Occipital lobe (tissue), 1 donor: ENCODE measurements at regions not wholly inside any gene's neighbourhood (a gene's known extent, or its start where the extent isn't known, plus 50 kb on each side); places are given as distances from the start of the nearest gene placed in this dataset.
A peak's percentile ranks its signal among the peaks of the same experiment; 100 is the strongest.
"Not testable (repeated sequence)": the region's sequence is repeated elsewhere in the genome, so short reads cannot be mapped to it uniquely, and the experiment has no call there.

Source experiments
- DNase-seq: peaks from one replicate; lab custom pipeline; 2025; lab: John Stamatoyannopoulos, UW

- DNase-seq, result no peak
Measured at GRCh38 chr3:26763723-26764122, 141.2 kb downstream of the LRRC3B start.

DNA sequence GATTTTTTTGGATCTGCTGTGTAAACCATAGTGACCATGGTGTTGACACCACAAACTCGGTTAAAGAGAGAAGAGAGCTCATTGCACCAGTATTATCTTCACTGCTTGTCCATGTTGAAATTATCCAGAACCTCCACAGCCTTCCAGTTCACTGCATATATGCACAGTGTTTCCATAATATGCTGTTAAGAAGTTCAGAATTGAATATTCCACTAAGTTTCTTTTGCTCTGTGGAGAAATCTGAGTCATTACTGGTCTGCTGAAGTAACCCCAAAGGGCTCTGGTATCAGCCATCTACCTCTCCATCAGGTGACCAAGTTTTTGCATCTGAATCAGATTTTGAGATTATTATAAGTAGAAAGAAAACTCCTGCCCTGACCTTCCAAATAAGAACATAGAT is 143.5 kb downstream of the LRRC3B start:
- DNase-seq, result no peak

DNA sequence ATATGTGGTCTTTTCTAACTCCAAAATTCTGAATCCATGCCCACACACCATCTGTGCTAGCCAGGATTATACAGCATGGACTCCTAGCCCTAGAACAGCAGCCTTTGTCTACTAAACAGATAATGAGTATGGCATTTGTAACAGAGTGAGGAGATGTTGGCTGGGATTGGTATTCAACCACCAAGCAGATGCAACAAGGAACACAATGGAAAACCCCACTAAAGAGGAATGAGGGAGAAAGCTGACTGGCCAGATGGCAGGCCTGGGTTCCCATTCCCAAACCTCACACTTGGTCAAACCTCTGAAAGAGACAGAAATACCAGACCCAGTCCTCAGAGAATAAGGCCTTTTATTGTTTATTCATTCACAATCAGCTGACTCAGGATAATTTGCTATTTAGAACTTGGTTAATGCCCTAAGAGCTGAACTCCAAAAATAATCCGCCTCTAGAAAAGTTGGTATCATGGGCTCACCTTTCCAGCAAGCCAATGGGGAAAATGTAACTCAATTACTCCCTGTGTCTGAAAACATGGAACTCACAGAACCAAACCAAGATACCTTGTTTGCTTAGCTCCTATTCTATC is 145.6 kb downstream of the LRRC3B start:
- DNase-seq, result peak; percentile 3

- no peak for DNase-seq
Measured at GRCh38 chr3:26799679-26800317, 177.2 kb downstream of the LRRC3B start.

DNA sequence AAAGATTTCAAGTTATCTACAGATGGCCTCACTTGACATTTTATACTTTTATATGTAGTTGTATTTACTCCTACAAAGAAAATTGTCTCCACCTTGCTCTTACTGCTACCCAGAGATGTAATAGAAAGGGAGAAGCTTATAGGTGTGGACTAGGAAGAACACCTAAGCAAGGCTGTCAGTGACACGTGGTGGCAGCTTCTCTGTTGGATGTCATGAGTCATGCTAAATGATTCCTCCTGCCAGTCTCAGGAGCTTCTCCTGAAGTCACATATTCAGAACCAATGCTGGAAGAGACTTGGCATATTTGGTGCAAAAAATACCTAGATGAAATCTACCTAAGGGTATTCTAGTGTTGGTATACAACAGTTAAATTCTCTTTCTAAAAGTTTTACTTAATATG is 184.7 kb downstream of the LRRC3B start:
- no peak for DNase-seq

GRCh38 chr3:26825454-26825853 is 202.9 kb downstream of the LRRC3B start:
- no peak for DNase-seq

DNA sequence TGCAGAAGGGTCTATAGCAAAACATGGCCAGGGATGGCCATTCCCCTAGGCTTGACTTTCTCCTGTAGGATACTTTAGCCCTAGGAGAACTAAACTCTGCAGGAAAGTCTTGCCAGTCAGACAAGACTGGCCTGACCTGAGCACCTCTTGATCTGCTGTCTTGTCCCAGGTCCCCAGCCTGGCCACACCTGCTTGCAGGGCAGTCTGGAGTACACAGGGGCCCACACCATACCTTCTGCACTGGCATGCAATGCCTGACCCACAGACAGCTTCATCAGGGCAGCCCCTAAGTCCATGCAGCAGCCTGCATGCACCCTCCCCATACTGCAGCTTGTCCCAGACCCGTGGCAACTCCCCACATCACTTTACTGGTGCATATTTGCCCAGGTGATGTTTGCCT is 204.6 kb downstream of the LRRC3B start:
- DNase-seq, result no peak

DNA sequence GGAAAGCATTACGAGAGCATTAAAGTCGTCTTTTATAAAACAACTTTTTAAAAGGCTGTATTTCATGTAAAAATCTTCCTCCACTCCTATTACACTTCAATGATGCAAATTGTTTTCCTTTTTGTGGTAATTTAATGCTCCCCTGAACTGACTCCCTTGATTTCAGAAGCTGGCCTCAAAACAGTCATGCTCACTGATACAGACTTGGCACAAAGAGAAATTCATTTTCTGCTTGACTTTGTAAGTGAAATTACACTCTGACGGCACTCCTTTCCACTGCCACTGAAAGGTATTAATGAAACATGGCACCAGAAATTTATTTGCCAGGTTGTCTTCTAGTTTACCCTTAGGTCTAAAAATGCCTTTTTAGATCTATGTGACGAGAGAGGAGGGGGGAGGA is 215.5 kb downstream of the LRRC3B start:
- no peak for DNase-seq

- no peak for DNase-seq
Measured at GRCh38 chr3:26839001-26839400, 216.4 kb downstream of the LRRC3B start.

DNA sequence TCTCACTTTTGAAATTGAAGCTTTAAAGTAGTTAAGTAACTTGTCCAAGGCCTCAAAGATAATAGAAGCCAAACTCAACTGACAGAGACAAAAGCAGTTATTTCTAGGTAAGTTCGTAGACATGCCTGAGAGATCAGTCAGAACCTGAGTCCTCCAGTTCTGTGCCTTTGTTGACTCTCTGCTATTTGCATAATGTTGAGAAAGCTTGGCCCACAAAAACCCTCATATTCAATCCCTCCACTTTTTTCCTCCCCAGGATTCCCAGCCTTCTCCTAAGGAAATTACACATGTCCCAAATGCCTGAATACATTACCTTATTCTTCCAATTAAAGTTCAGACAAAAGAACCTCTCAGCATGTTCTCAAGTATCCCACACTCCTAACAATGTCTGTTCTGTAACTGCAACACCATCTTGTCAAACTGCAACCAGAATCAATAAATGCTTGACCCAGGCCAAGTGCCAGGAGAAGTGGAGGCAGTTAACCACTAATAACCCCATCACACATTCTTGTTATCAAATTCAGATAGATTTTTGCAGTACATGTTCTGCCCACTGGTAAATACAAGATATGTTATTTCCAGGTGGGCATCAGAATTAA is 217.8 kb downstream of the LRRC3B start:
- no peak for DNase-seq

DNA sequence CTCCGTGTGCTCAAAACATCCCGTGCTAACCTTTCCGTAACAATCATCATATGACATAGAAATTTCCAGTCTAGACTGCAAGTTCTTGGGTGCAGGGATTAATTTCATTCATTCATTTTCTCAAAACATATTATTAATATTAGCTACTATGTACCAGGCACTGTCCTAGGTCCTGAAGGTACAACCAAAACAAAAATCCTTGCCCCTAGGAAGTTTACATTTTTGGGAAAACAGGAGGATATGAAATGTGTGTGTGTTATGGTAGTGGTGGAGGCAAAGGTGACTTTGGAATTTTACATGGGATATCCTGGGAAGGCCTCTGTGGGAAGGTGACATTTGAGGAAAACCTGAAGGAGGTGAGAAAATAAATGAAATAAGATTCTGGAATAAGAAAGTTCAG is 222.6 kb downstream of the LRRC3B start:
- DNase-seq, result no peak

DNA sequence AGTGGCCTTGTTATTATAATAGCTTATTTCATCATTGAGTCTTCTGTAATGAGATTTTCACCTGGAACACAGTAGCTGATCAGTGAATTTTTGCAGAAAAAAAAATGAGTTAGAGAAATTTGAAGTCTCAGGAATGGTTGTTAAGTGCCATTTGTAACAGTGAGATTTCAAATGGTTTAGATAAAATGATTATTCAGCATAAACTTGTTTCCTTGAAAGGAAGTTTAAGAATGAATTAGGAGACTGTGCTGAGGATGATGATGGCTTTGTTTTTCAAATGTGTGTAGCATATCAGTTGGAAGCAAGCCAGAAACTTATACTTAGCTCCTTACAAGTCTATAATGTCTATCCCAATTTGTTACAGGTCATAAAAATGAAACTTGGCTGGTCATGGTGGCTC is 225.1 kb downstream of the LRRC3B start:
- DNase-seq, result no peak

DNA sequence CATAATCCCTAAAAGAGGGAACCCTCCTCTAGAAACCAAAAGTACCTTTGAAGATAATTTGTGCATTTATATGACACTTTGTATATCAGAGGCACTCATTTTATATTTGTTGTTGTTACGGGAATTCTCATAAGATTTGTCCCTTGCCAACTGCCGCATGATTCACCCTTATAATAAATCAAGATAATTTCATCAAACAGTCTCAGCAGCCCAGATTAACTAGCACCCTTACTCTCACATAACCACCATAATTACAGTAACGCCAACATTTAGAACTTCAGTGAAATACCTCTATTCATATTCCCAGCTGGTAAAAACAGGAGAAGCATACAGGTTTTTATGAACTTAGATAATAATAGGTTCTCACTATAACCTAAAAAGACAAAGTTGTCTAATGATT is 271.9 kb downstream of the LRRC3B start:
- no peak for DNase-seq

DNA sequence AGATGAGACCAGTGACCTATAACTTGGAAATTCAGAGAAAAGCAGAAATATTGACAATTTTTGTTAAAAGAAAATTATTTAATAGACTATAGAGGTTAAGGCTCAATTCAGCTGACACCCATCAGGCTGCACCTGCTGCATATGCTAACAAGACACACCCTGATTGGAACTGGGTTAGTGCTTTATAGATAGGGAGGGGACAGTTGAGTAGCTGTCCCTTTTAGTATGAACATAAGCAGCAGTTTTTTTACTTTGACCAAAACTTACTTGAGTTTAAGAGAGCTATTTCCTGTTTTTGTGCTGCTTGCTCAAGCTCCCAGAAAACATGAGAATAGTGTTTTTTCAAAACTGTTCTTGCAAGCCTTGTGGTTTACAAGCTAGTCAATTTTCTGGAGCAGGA is 292.6 kb downstream of the LRRC3B start:
- no peak for DNase-seq

DNA sequence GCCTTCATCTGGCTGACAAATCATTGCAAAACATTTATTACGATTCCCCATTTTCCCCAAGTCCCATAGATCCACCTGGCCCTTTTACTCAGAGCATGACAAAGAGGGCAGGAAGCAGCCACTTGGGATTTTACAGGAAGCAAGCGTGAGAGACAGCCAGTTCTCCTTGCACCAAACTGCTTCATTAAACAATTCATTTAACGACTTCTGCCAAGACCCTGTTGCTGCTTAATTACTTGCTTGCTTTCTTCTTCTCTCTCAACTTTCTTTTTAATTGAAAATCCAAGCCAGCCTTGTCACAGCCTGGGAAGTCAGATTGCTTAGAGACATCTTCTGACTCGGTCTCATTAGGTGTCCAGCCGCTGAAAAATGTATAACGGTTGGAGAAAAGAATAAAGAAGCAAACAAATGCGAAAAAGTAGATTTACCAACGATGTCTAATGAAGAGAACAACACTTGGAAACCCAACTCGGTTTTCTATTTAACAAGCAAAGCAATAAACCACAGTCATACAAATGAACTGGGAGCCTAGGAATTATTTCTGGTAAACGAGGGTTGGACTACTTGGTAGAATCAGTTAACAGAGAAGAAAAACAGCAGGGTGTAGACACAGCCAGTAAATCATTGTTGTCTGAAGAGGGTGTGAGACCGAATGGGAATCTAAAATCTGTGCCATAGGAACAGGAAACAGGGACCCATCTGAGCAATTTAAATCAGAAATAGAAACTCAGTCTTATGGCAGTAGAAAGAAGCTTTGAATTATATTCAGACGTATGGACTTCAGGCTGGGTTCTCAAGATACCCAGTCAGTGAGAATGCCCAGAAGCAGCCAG is 298.3 kb downstream of the LRRC3B start:
- DNase-seq, result no peak

DNA sequence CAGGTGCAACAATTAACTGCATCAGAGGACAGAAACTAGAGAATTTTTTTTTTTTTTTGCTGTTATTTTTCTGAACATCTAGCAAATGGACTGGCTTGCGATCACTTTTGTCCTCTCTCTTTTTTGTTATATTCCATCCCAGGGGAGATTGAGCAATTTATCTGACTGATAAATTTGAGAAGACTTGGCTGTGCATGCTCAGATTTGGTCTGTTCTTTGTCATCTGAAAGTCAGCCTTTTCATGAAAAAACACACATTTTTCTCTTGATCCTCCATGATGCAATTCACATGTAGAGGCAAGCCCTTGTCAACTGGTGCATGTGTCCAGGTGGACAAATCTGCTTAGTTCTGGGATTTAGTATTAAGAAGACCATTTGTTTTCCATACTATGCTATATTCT is 309.3 kb downstream of the LRRC3B start:
- no peak for DNase-seq

GRCh38 chr3:26932752-26933151 is 310.2 kb downstream of the LRRC3B start:
- no peak for DNase-seq

DNA sequence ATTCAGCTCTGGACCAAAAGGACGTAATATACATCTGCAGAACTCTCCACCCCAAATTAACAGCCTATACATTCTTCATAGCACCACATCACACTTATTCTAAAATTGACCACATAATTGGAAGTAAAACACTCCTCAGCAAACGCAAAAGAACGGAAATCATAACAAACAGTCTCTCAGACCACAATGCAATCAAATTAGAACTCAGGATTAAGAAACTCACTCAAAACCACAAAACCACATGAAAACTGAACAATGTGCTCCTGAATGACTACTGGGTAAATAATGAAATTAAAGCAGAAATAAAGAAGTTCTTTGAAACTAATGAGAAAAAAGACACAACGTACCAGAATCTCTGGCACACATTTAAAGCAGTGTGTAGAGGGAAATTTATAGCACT is 322.9 kb downstream of the LRRC3B start:
- not testable (repeated sequence) for DNase-seq

DNA sequence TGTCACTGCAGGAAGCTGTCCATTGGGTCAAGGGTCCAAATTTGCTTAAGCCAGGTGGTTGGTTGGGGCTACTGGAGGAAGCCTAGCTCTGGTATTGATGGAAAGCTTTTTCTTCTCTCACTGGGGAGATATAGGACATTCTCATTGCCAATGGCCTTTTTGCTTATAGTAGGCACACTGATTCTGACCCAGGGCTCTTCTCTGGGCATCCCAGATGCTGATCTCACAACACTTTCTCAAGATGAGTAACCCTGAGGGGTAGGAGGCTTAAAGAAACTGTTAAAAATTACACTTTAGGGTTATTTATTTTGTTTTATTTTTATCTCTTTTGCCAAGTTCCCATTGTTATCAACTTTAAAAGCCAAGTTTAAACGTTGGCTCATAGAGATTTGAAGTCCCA is 337.8 kb downstream of the LRRC3B start:
- DNase-seq, result no peak

DNA sequence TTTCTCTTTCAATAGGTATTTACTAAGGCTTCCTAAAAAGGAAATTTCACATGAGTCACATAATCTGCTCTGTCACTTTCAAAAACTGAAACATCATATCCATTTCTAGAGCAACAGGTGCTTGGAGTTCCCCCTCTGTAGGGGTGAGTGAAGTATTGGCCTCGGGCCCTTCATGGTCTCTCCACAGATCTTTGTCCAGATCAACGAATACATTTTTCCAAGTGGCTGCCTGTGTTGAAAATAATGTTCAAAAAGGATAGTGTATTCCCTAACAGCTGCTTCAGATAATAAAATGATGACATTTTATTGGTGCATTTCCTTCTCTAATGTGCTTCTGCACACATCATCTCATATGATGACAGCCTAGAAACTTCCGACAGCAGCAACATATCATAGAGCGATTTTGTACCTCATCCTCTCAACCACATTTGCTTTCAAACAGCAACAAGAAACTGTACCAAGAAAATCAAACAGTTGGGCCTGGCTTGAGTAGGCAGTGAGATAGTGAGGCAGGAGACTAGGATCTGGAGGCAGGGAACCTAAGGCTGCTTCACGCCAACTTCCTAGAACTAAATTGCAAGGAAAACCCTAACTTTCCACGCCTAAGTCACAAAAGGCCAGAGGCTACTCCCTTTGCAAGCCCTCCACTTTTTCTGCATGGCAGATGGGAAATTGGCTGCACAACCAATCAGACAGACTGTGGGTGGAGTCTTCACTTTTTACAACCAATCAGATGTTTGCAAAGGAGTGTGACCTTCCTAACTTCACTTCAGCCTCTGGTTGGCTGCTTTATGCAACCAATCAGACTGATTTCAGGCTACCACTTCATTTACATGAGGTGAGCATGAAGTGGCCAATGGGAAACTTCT is 340.2 kb downstream of the LRRC3B start:
- DNase-seq, result no peak

DNA sequence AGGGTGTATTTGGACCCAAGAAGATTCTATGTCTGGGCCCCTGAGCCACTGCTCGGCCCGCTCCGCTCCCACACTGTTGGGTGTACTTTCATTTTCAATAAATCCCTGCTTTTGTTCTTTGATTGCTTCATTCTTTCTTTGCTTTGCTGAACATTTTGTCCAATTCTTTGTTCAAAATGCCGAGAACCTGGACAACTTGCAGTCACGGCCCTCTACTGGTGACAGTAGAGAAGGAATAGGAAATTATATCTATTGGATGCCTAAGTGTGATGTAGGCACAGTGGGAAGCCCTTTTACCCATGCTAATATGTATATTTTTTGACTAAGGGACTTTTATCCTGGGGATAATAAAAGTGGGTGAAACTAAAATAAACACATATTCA is 340.8 kb downstream of the LRRC3B start:
- DNase-seq, result no peak

DNA sequence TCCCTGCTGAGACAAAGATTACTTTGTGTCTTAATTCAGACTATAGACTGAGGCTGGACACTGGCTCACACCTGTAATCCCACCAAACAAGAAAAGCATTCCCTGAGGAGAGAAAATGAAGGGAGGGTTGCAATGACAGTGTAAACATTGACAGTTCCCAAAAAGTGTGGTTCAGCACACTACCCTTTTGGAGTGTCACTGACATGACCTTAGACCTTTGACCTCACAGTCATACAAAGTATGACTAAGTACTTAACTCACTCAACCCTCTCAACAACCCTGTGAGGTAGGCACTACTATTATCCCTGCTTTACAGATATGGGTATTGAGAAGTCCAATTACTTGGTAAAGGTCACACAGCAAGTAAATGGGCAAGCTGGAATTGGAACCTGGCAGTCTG is 341.7 kb downstream of the LRRC3B start:
- no peak for DNase-seq
